Central memory CD8-positive, alpha-beta T cell (primary cell): ENCODE measurements at regions not wholly inside any gene's neighbourhood (a gene's known extent, or its start where the extent isn't known, plus 50 kb on each side); places are given as distances from the start of the nearest gene placed in this dataset.
"Not testable (repeated sequence)": the region's sequence is repeated elsewhere in the genome, so short reads cannot be mapped to it uniquely, and the experiment has no call there.

Source experiments
- ATAC-seq: fragments of 150-1000 bp; cut with Tn5 transposase; replicated peaks from 2 replicates; pipeline ENCODE4 v1.10.0; 2022; ENCODE audit warnings: mild to moderate bottlenecking, moderate FRiP score, moderate number of reproducible peaks; ENCODE audit not compliant: poor library complexity, severe bottlenecking; ENCODE audit errors: extremely low read depth
- DNase-seq, 2 donors: peaks; one replicate each; pipeline ENCODE4 v3.0.0; 2021; ENCODE audit warnings: low spot score in 2 of 2
- H3K27ac Mint-ChIP-seq: one replicate; pipeline ENCODE4 v1.8.0; 2022; ENCODE audit warnings: low read depth, mild to moderate bottlenecking, moderate library complexity, mixed read lengths
- H3K27me3 Mint-ChIP-seq: one replicate; pipeline ENCODE4 v1.8.0; 2022; ENCODE audit warnings: mixed read lengths
- H3K36me3 Mint-ChIP-seq: one replicate; pipeline ENCODE4 v1.8.0; 2022; ENCODE audit warnings: mild to moderate bottlenecking, moderate library complexity, mixed read lengths; ENCODE audit not compliant: insufficient read depth
- H3K4me1 Mint-ChIP-seq: one replicate; pipeline ENCODE4 v1.8.0; 2022; ENCODE audit warnings: mixed read lengths
- H3K4me3 Mint-ChIP-seq: one replicate; pipeline ENCODE4 v1.8.0; 2022; ENCODE audit warnings: mild to moderate bottlenecking, moderate library complexity, mixed read lengths
- H3K9me3 Mint-ChIP-seq: one replicate; pipeline ENCODE4 v1.8.0; 2022; ENCODE audit warnings: mixed read lengths

GRCh38 chr13:102538938-102539337, 57.8 kb upstream of the TPP2 start:
- H3K27me3 Mint-ChIP-seq = peaks cover 61% of the 10 kb centered on the region
- no peaks in the 10 kb centered on the region for H3K4me1 Mint-ChIP-seq
- H3K9me3 Mint-ChIP-seq = no peaks in the 10 kb centered on the region
- H3K27ac Mint-ChIP-seq = no peak overlapping the region
- no peak overlapping the region for H3K4me3 Mint-ChIP-seq
- no peak for ATAC-seq
- no peak for DNase-seq
- H3K36me3 Mint-ChIP-seq = no peaks in the 10 kb centered on the region

- no peak overlapping the region for H3K4me3 Mint-ChIP-seq
- H3K4me1 Mint-ChIP-seq = no peaks in the 10 kb centered on the region
- no peak for DNase-seq
- H3K27me3 Mint-ChIP-seq = peaks cover 45% of the 10 kb centered on the region
- H3K27ac Mint-ChIP-seq = no peak overlapping the region
- no peaks in the 10 kb centered on the region for H3K9me3 Mint-ChIP-seq
- ATAC-seq = no peak
- H3K36me3 Mint-ChIP-seq = no peaks in the 10 kb centered on the region
These were observed 59.9 kb upstream of the TPP2 start for GRCh38 chr13:102536695-102537485.

GRCh38 chr13:102536196-102536595, 60.6 kb upstream of the TPP2 start:
- H3K27me3 Mint-ChIP-seq = peaks cover 47% of the 10 kb centered on the region
- no peaks in the 10 kb centered on the region for H3K36me3 Mint-ChIP-seq
- DNase-seq (no peak), ATAC-seq (no peak)
- H3K27ac Mint-ChIP-seq = no peak overlapping the region
- H3K4me3 Mint-ChIP-seq = no peak overlapping the region
- H3K4me1 Mint-ChIP-seq = no peaks in the 10 kb centered on the region
- no peaks in the 10 kb centered on the region for H3K9me3 Mint-ChIP-seq

GRCh38 chr13:102530751-102531150, 66.0 kb upstream of the TPP2 start:
- Mint-ChIP-seq H3K27me3 (peaks cover 35% of the 10 kb centered on the region), H3K27ac (no peak overlapping the region), H3K9me3 (no peaks in the 10 kb centered on the region), H3K4me3 (no peak overlapping the region), H3K4me1 (no peaks in the 10 kb centered on the region), H3K36me3 (no peaks in the 10 kb centered on the region)
- DNase-seq (no peak), ATAC-seq (no peak)

GRCh38 chr13:102522251-102522650, 74.5 kb upstream of the TPP2 start:
- not testable (repeated sequence) for H3K9me3 Mint-ChIP-seq, H3K36me3 Mint-ChIP-seq, ATAC-seq, H3K4me1 Mint-ChIP-seq, DNase-seq, H3K27ac Mint-ChIP-seq, H3K4me3 Mint-ChIP-seq
- peaks cover 12% of the 10 kb centered on the region for H3K27me3 Mint-ChIP-seq

GRCh38 chr13:102517959-102518358, 78.8 kb upstream of the TPP2 start:
- ATAC-seq (no peak), DNase-seq (no peak)
- Mint-ChIP-seq H3K27ac (no peak overlapping the region), H3K4me1 (peaks cover 6% of the 10 kb centered on the region), H3K27me3 (peaks cover 23% of the 10 kb centered on the region), H3K4me3 (no peak overlapping the region), H3K36me3 (no peaks in the 10 kb centered on the region), H3K9me3 (no peaks in the 10 kb centered on the region)

GRCh38 chr13:102510072-102510471, 86.7 kb upstream of the TPP2 start:
- no peak for ATAC-seq
- Mint-ChIP-seq H3K27ac (no peak overlapping the region), H3K27me3 (peaks cover 38% of the 10 kb centered on the region)

GRCh38 chr13:102508411-102508810, 88.4 kb upstream of the TPP2 start:
- H3K27ac Mint-ChIP-seq = no peak overlapping the region
- H3K27me3 Mint-ChIP-seq = peaks cover 28% of the 10 kb centered on the region
- ATAC-seq = no peak

More at GRCh38 chr13:102510072-102510471, 86.7 kb upstream of the TPP2 start:
- no peaks in the 10 kb centered on the region for H3K36me3 Mint-ChIP-seq
- DNase-seq = no peak
- H3K4me3 Mint-ChIP-seq = no peak overlapping the region
- no peaks in the 10 kb centered on the region for H3K9me3 Mint-ChIP-seq
- H3K4me1 Mint-ChIP-seq = no peaks in the 10 kb centered on the region

GRCh38 chr13:102504002-102504401, 92.8 kb upstream of the TPP2 start:
- no peak for ATAC-seq
- Mint-ChIP-seq H3K27me3 (peaks cover 5% of the 10 kb centered on the region), H3K4me3 (no peak overlapping the region), H3K9me3 (no peaks in the 10 kb centered on the region), H3K36me3 (no peaks in the 10 kb centered on the region), H3K27ac (no peak overlapping the region), H3K4me1 (no peaks in the 10 kb centered on the region)
- DNase-seq = no peak

More at GRCh38 chr13:102508411-102508810, 88.4 kb upstream of the TPP2 start:
- Mint-ChIP-seq H3K4me3 (no peak overlapping the region), H3K4me1 (no peaks in the 10 kb centered on the region), H3K36me3 (no peaks in the 10 kb centered on the region), H3K9me3 (no peaks in the 10 kb centered on the region)
- no peak for DNase-seq

- Mint-ChIP-seq H3K36me3 (peaks cover 1% of the 10 kb centered on the region), H3K27me3 (peaks cover 43% of the 10 kb centered on the region), H3K9me3 (no peaks in the 10 kb centered on the region), H3K4me1 (no peaks in the 10 kb centered on the region), H3K27ac (no peak overlapping the region), H3K4me3 (no peak overlapping the region)
- ATAC-seq = no peak
- DNase-seq = no peak
These were observed 93.8 kb upstream of the FGF14 start for GRCh38 chr13:102495663-102496062.

GRCh38 chr13:102487330-102487729, 85.5 kb upstream of the FGF14 start:
- H3K36me3 Mint-ChIP-seq = peaks cover 3% of the 10 kb centered on the region
- ATAC-seq = no peak
- DNase-seq = no peak
- H3K9me3 Mint-ChIP-seq = no peaks in the 10 kb centered on the region
- H3K4me1 Mint-ChIP-seq = no peaks in the 10 kb centered on the region
- H3K27me3 Mint-ChIP-seq = peaks cover 31% of the 10 kb centered on the region
- H3K27ac Mint-ChIP-seq = no peak overlapping the region
- no peak overlapping the region for H3K4me3 Mint-ChIP-seq

GRCh38 chr13:102484329-102484728, 82.5 kb upstream of the FGF14 start:
- DNase-seq = no peak
- Mint-ChIP-seq H3K27ac (no peak overlapping the region), H3K27me3 (peaks cover 25% of the 10 kb centered on the region), H3K4me3 (no peak overlapping the region), H3K36me3 (peaks cover 1% of the 10 kb centered on the region), H3K9me3 (no peaks in the 10 kb centered on the region), H3K4me1 (no peaks in the 10 kb centered on the region)
- no peak for ATAC-seq

GRCh38 chr13:102472650-102473049, 70.8 kb upstream of the FGF14 start:
- no peak overlapping the region for H3K27ac Mint-ChIP-seq
- DNase-seq = no peak
- H3K36me3 Mint-ChIP-seq = peaks cover 2% of the 10 kb centered on the region
- H3K4me1 Mint-ChIP-seq = no peaks in the 10 kb centered on the region
- no peak for ATAC-seq
- H3K27me3 Mint-ChIP-seq = peaks cover 11% of the 10 kb centered on the region
- no peaks in the 10 kb centered on the region for H3K9me3 Mint-ChIP-seq
- H3K4me3 Mint-ChIP-seq = no peak overlapping the region
